CD4-positive, alpha-beta memory T cell (primary cell): ENCODE measurements at regions not wholly inside any gene's neighbourhood (a gene's known extent, or its start where the extent isn't known, plus 50 kb on each side); places are given as distances from the start of the nearest gene placed in this dataset.
"Not testable (repeated sequence)": the region's sequence is repeated elsewhere in the genome, so short reads cannot be mapped to it uniquely, and the experiment has no call there.

Experiments used
- CTCF ChIA-PET: fragments of 350-600 bp; sonication (Branson Sonifier 250); formaldehyde crosslinking; loops from one replicate; lab custom pipeline; 2021; ENCODE audit warnings: inconsistent platforms; ENCODE audit not compliant: partially characterized antibody; lab: Charles Lee
- POLR2A ChIA-PET: fragments of 350-600 bp; sonication (Branson Sonifier 250); formaldehyde crosslinking; loops from one replicate; lab custom pipeline; 2021; ENCODE audit not compliant: partially characterized antibody; lab: Charles Lee
- DNase-seq, 5 donors: peaks; one replicate each; pipeline versions ENCODE4 v3.0.0 to v3.0.0-alpha.2; 2020 to 2022; ENCODE audit warnings: mixed read lengths in 1 of 5
- H3K27ac ChIP-seq: one replicate; pipeline ENCODE4 v1.7.0; 2013; ENCODE audit warnings: low read depth, low read length
- H3K27me3 ChIP-seq: 2 replicates; pipeline ENCODE4 v1.7.0; 2013; ENCODE audit warnings: mild to moderate bottlenecking, low read length, moderate library complexity; ENCODE audit not compliant: insufficient read depth
- H3K36me3 ChIP-seq: 2 replicates; pipeline ENCODE4 v1.7.0; 2013; ENCODE audit warnings: mild to moderate bottlenecking, low read length, moderate library complexity; ENCODE audit not compliant: insufficient read depth
- H3K4me1 ChIP-seq: 2 replicates; pipeline ENCODE4 v1.7.0; 2013; ENCODE audit warnings: mild to moderate bottlenecking, low read length, moderate library complexity; ENCODE audit not compliant: insufficient read depth
- H3K4me3 ChIP-seq, 2 donors: one replicate each; pipeline ENCODE4 v1.7.0; 2013; ENCODE audit warnings: low read length in 2 of 2, mild to moderate bottlenecking in 1 of 2
- H3K9me3 ChIP-seq, 2 donors: one replicate each; pipeline ENCODE4 v1.7.0; 2013; ENCODE audit warnings: low read length in 2 of 2, control low read depth in 1 of 2; ENCODE audit not compliant: control insufficient read depth in 1 of 2
- H3K27ac Mint-ChIP-seq, 7 donors: one replicate each; pipeline ENCODE4 v1.8.0; 2020 to 2021; ENCODE audit warnings: mixed read lengths in 7 of 7, mild to moderate bottlenecking in 6 of 7, inconsistent platforms in 3 of 7, moderate library complexity in 3 of 7
- H3K27me3 Mint-ChIP-seq, 2 donors: one replicate each; pipeline ENCODE4 v1.8.0; 2020 to 2021; ENCODE audit warnings: mixed read lengths in 2 of 2
- H3K36me3 Mint-ChIP-seq, 2 donors: one replicate each; pipeline ENCODE4 v1.8.0; 2020 to 2021; ENCODE audit warnings: mixed read lengths in 2 of 2, inconsistent platforms in 1 of 2, mild to moderate bottlenecking in 1 of 2
- H3K4me1 Mint-ChIP-seq, 4 donors: one replicate each; pipeline ENCODE4 v1.8.0; 2020 to 2021; ENCODE audit warnings: mixed read lengths in 4 of 4, mild to moderate bottlenecking in 1 of 4
- H3K4me3 Mint-ChIP-seq, 8 donors: one replicate each; pipeline ENCODE4 v1.8.0; 2020 to 2021; ENCODE audit warnings: mixed read lengths in 8 of 8, mild to moderate bottlenecking in 7 of 8, moderate library complexity in 6 of 8, inconsistent platforms in 3 of 8
- H3K9me3 Mint-ChIP-seq, 8 donors: one replicate each; pipeline ENCODE4 v1.8.0; 2020 to 2021; ENCODE audit warnings: mixed read lengths in 8 of 8, mild to moderate bottlenecking in 5 of 8, inconsistent platforms in 3 of 8, moderate library complexity in 1 of 8
- intact Hi-C: fragments of 100-400 bp; cut with micrococcal nuclease; formaldehyde crosslinking; loops from one replicate; pipeline ENCODE4 v1.15.1; 2023

GRCh38 chr1:55803429-55803828 lies 588.3 kb upstream of the USP24 start:
- no peak overlapping the region for H3K4me3 Mint-ChIP-seq
- Histone ChIP-seq H3K36me3 (no peaks in the 10 kb centered on the region), H3K27me3 (no peaks in the 10 kb centered on the region), H3K27ac (no peak overlapping the region), H3K4me3 (no peak overlapping the region), H3K9me3 (no peaks in the 10 kb centered on the region), H3K4me1 (no peaks in the 10 kb centered on the region)
- peaks cover 0 to 12% (median 10%) of the 10 kb centered on the region in 8 donors for H3K9me3 Mint-ChIP-seq
- H3K4me1 Mint-ChIP-seq: no peaks in the 10 kb centered on the region
- intact Hi-C loops: no loop called here
- CTCF ChIA-PET: no interaction called here
- H3K27me3 Mint-ChIP-seq: peaks cover 3% of the 10 kb centered on the region in 2 donors
- no peaks in the 10 kb centered on the region for H3K36me3 Mint-ChIP-seq
- DNase-seq: no peak
- POLR2A ChIA-PET: no interaction called here
- H3K27ac Mint-ChIP-seq: no peak overlapping the region

GRCh38 chr1:55801481-55801880 lies 586.3 kb upstream of the USP24 start:
- H3K27me3 Mint-ChIP-seq: peaks cover 1 to 3% of the 10 kb centered on the region in 2 donors
- Histone ChIP-seq H3K36me3 (no peaks in the 10 kb centered on the region), H3K4me1 (no peaks in the 10 kb centered on the region), H3K27ac (no peak overlapping the region), H3K27me3 (no peaks in the 10 kb centered on the region), H3K4me3 (no peak overlapping the region), H3K9me3 (no peaks in the 10 kb centered on the region)
- DNase-seq: no peak
- H3K4me1 Mint-ChIP-seq: no peaks in the 10 kb centered on the region
- H3K9me3 Mint-ChIP-seq: peaks cover 0 to 12% (median 10%) of the 10 kb centered on the region in 8 donors
- H3K27ac Mint-ChIP-seq: no peak overlapping the region
- ChIA-PET POLR2A (no interaction called here), CTCF (no interaction called here)
- H3K4me3 Mint-ChIP-seq: no peak overlapping the region
- intact Hi-C loops: no loop called here
- no peaks in the 10 kb centered on the region for H3K36me3 Mint-ChIP-seq

GRCh38 chr1:55800503-55800902 lies 585.3 kb upstream of the USP24 start:
- H3K4me1 Mint-ChIP-seq: no peaks in the 10 kb centered on the region
- Histone ChIP-seq H3K9me3 (no peaks in the 10 kb centered on the region), H3K4me3 (no peak overlapping the region), H3K36me3 (no peaks in the 10 kb centered on the region), H3K4me1 (no peaks in the 10 kb centered on the region), H3K27ac (no peak overlapping the region), H3K27me3 (no peaks in the 10 kb centered on the region)
- CTCF ChIA-PET: no interaction called here
- no peak for DNase-seq
- H3K4me3 Mint-ChIP-seq: no peak overlapping the region
- no peaks in the 10 kb centered on the region for H3K36me3 Mint-ChIP-seq
- intact Hi-C loops: no loop called here
- peaks cover 1 to 3% of the 10 kb centered on the region in 2 donors for H3K27me3 Mint-ChIP-seq
- POLR2A ChIA-PET: no interaction called here
- H3K27ac Mint-ChIP-seq: no peak overlapping the region
- peaks cover 0 to 10% (median 6%) of the 10 kb centered on the region in 8 donors for H3K9me3 Mint-ChIP-seq

GRCh38 chr1:55793856-55794255 lies 578.7 kb upstream of the USP24 start:
- CTCF ChIA-PET: no interaction called here
- peaks cover 0 to 3% of the 10 kb centered on the region in 2 donors for H3K27me3 Mint-ChIP-seq
- DNase-seq: no peak
- no peaks in the 10 kb centered on the region for H3K27me3 ChIP-seq
- POLR2A ChIA-PET: no interaction called here
- intact Hi-C loops: no loop called here
- no peak overlapping the region for H3K4me3 Mint-ChIP-seq
- H3K9me3 Mint-ChIP-seq: peaks cover 0 to 7% (median 0%) of the 10 kb centered on the region in 8 donors
- no peaks in the 10 kb centered on the region for H3K36me3 ChIP-seq
- no peak overlapping the region for H3K27ac ChIP-seq
- no peak overlapping the region for H3K4me3 ChIP-seq
- no peaks in the 10 kb centered on the region for H3K36me3 Mint-ChIP-seq
- no peak overlapping the region for H3K27ac Mint-ChIP-seq
- H3K9me3 ChIP-seq: no peaks in the 10 kb centered on the region
- H3K4me1 ChIP-seq: no peaks in the 10 kb centered on the region
- H3K4me1 Mint-ChIP-seq: no peaks in the 10 kb centered on the region

GRCh38 chr1:55792870-55793269 lies 577.7 kb upstream of the USP24 start:
- no peak for DNase-seq
- intact Hi-C loops: no loop called here
- Histone ChIP-seq H3K4me3 (no peak overlapping the region), H3K36me3 (no peaks in the 10 kb centered on the region), H3K9me3 (no peaks in the 10 kb centered on the region), H3K27me3 (no peaks in the 10 kb centered on the region), H3K27ac (no peak overlapping the region), H3K4me1 (no peaks in the 10 kb centered on the region)
- H3K4me3 Mint-ChIP-seq: no peak overlapping the region
- CTCF ChIA-PET: no interaction called here
- H3K27ac Mint-ChIP-seq: no peak overlapping the region
- H3K9me3 Mint-ChIP-seq: peaks cover 0 to 4% (median 0%) of the 10 kb centered on the region in 8 donors
- POLR2A ChIA-PET: no interaction called here
- H3K4me1 Mint-ChIP-seq: no peaks in the 10 kb centered on the region
- peaks cover 0 to 3% of the 10 kb centered on the region in 2 donors for H3K27me3 Mint-ChIP-seq
- H3K36me3 Mint-ChIP-seq: no peaks in the 10 kb centered on the region

- Mint-ChIP-seq H3K36me3 (no peaks in the 10 kb centered on the region), H3K4me3 (no peak overlapping the region), H3K27me3 (peaks cover 0 to 3% of the 10 kb centered on the region in 2 donors), H3K4me1 (no peaks in the 10 kb centered on the region), H3K9me3 (peaks cover 0 to 5% (median 0%) of the 10 kb centered on the region in 8 donors), H3K27ac (no peak overlapping the region)
- H3K4me3 ChIP-seq: no peak overlapping the region
- no peaks in the 10 kb centered on the region for H3K4me1 ChIP-seq
- DNase-seq: no peak
- H3K27me3 ChIP-seq: no peaks in the 10 kb centered on the region
- H3K9me3 ChIP-seq: no peaks in the 10 kb centered on the region
- ChIA-PET POLR2A (no interaction called here), CTCF (interaction anchor here (0.6 kb wide), 1 partner anchor 112 kb away, joined by 3 read pairs; no protein-coding TSS in a partner anchor)
- H3K36me3 ChIP-seq: no peaks in the 10 kb centered on the region
- intact Hi-C loops: no loop called here
- no peak overlapping the region for H3K27ac ChIP-seq
Observed at GRCh38 chr1:55789466-55789865, 574.3 kb upstream of the USP24 start.

GRCh38 chr1:55786396-55786795 lies 571.2 kb upstream of the USP24 start:
- peaks cover 0 to 6% (median 0%) of the 10 kb centered on the region in 8 donors for H3K9me3 Mint-ChIP-seq
- CTCF ChIA-PET: no interaction called here
- H3K36me3 ChIP-seq: no peaks in the 10 kb centered on the region
- no peaks in the 10 kb centered on the region for H3K27me3 ChIP-seq
- no peaks in the 10 kb centered on the region for H3K4me1 ChIP-seq
- no peaks in the 10 kb centered on the region for H3K36me3 Mint-ChIP-seq
- H3K4me3 ChIP-seq: no peak overlapping the region
- no peak overlapping the region for H3K4me3 Mint-ChIP-seq
- no peak overlapping the region for H3K27ac ChIP-seq
- POLR2A ChIA-PET: no interaction called here
- intact Hi-C loops: no loop called here
- no peak for DNase-seq
- H3K27me3 Mint-ChIP-seq: no peaks in the 10 kb centered on the region
- no peaks in the 10 kb centered on the region for H3K4me1 Mint-ChIP-seq
- no peak overlapping the region for H3K27ac Mint-ChIP-seq
- H3K9me3 ChIP-seq: no peaks in the 10 kb centered on the region

- H3K27me3 ChIP-seq, H3K4me1 ChIP-seq, H3K27ac ChIP-seq, H3K4me1 Mint-ChIP-seq, H3K4me3 ChIP-seq, H3K27me3 Mint-ChIP-seq, H3K27ac Mint-ChIP-seq, H3K9me3 Mint-ChIP-seq, POLR2A ChIA-PET, H3K9me3 ChIP-seq, DNase-seq, intact Hi-C loops, H3K36me3 Mint-ChIP-seq, CTCF ChIA-PET, H3K36me3 ChIP-seq, H3K4me3 Mint-ChIP-seq: not testable (repeated sequence)
Observed at GRCh38 chr1:55784941-55785450, 569.8 kb upstream of the USP24 start.
